Neural crest cell (in vitro differentiated cells): ENCODE measurements at regions not wholly inside any gene's neighbourhood (a gene's known extent, or its start where the extent isn't known, plus 50 kb on each side); places are given as distances from the start of the nearest gene placed in this dataset.

Source experiments
- DNase-seq: peaks from one replicate; pipeline ENCODE4 v3.0.0; 2021; ENCODE audit warnings: low read depth, mixed read lengths, low spot score
- H3K27ac Mint-ChIP-seq: one replicate; pipeline ENCODE4 v1.8.0; 2021; ENCODE audit warnings: mild to moderate bottlenecking, mixed read lengths; ENCODE audit not compliant: unreplicated experiment
- H3K27me3 Mint-ChIP-seq: 2 replicates; pipeline ENCODE4 v1.8.0; 2021; ENCODE audit warnings: low read depth, mild to moderate bottlenecking, mixed read lengths
- H3K36me3 Mint-ChIP-seq: 2 replicates; pipeline ENCODE4 v1.8.0; 2021; ENCODE audit warnings: low read depth, mild to moderate bottlenecking, mixed read lengths
- H3K4me1 Mint-ChIP-seq: 2 replicates; pipeline ENCODE4 v1.8.0; 2021; ENCODE audit warnings: mixed read lengths
- H3K4me3 Mint-ChIP-seq: one replicate; pipeline ENCODE4 v1.8.0; 2021; ENCODE audit warnings: mild to moderate bottlenecking, mixed read lengths
- H3K9me3 Mint-ChIP-seq: 2 replicates; pipeline ENCODE4 v1.8.0; 2021; ENCODE audit warnings: mixed read lengths
- TF ChIP-seq, protein P1 (sequence below): fragments of 200-600 bp; sonication (generic); conservative IDR thresholded peaks from 2 replicates; pipeline ENCODE4 v1.5.0; 2021; ENCODE audit warnings: antibody characterized with exemption, mild to moderate bottlenecking

DNA sequence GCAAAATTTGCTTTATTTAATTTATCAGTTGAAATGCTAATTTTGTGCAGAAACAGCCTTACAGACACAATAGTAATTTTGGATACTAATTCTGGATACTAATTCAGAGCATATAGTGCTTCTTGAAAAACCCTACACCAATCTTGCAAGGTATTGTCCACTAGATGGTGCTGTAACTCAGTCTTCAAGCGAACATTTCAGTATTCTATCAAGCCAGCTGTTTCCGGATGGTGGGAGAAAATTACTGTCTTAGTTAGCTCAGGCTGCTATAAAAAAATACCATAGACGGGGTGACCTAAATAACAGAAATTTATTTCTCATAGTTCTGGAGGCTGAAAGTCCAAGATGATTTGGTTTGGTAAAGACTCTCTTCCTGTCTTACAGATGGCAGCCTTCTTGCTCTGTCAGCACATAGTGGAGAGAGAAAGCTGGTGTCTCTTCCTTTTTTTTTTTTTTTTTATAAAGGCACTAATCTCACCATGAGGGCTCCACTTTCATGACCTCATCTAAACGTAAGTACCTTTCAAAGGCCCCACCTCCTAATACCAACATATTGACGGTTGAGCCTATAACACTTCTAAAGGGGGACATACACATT is 1306.5 kb upstream of the CDH9 start:
- no peak for DNase-seq
- H3K27me3 Mint-ChIP-seq, result no peaks in the 10 kb centered on the region
- H3K27ac Mint-ChIP-seq, result no peak overlapping the region
- H3K4me3 Mint-ChIP-seq, result no peak overlapping the region
- H3K4me1 Mint-ChIP-seq, result no peaks in the 10 kb centered on the region
- no peaks in the 10 kb centered on the region for H3K36me3 Mint-ChIP-seq
- peaks cover 8% of the 10 kb centered on the region for H3K9me3 Mint-ChIP-seq
- TF ChIP-seq, protein P1, sequence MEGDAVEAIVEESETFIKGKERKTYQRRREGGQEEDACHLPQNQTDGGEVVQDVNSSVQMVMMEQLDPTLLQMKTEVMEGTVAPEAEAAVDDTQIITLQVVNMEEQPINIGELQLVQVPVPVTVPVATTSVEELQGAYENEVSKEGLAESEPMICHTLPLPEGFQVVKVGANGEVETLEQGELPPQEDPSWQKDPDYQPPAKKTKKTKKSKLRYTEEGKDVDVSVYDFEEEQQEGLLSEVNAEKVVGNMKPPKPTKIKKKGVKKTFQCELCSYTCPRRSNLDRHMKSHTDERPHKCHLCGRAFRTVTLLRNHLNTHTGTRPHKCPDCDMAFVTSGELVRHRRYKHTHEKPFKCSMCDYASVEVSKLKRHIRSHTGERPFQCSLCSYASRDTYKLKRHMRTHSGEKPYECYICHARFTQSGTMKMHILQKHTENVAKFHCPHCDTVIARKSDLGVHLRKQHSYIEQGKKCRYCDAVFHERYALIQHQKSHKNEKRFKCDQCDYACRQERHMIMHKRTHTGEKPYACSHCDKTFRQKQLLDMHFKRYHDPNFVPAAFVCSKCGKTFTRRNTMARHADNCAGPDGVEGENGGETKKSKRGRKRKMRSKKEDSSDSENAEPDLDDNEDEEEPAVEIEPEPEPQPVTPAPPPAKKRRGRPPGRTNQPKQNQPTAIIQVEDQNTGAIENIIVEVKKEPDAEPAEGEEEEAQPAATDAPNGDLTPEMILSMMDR, result peak; percentile 80

- H3K9me3 Mint-ChIP-seq, result peaks cover 10% of the 10 kb centered on the region
- no peak overlapping the region for H3K27ac Mint-ChIP-seq
- no peaks in the 10 kb centered on the region for H3K27me3 Mint-ChIP-seq
- DNase-seq, result no peak
- peaks cover 8% of the 10 kb centered on the region for H3K36me3 Mint-ChIP-seq
- H3K4me1 Mint-ChIP-seq, result no peaks in the 10 kb centered on the region
- TF ChIP-seq, protein P1, result no peak
- H3K4me3 Mint-ChIP-seq, result no peak overlapping the region
Measured at GRCh38 chr5:28329176-28329575, 1290.8 kb upstream of the CDH9 start.

DNA sequence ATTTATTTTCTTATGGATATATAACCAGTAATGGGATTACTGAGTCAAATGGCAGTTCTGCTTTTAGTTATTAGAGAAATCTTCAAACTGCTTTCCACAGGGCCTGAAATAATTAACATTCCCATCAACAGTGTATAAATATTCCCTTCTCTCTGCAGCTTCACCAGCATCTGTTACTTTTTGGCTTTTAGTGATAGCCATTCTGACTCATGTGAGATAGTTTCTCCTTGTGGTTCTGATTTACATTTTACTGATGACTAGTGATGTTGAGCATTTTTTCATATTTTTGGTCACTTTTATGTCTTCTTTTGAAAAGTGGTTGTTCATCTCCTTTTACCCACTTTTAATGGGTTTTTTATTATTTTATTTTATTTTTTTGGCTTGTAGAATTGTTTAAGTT is 1290.3 kb upstream of the CDH9 start:
- DNase-seq, result no peak
- H3K4me1 Mint-ChIP-seq, result no peaks in the 10 kb centered on the region
- TF ChIP-seq, protein P1, result no peak
- no peak overlapping the region for H3K27ac Mint-ChIP-seq
- no peaks in the 10 kb centered on the region for H3K27me3 Mint-ChIP-seq
- H3K4me3 Mint-ChIP-seq, result no peak overlapping the region
- peaks cover 8% of the 10 kb centered on the region for H3K36me3 Mint-ChIP-seq
- peaks cover 10% of the 10 kb centered on the region for H3K9me3 Mint-ChIP-seq

DNA sequence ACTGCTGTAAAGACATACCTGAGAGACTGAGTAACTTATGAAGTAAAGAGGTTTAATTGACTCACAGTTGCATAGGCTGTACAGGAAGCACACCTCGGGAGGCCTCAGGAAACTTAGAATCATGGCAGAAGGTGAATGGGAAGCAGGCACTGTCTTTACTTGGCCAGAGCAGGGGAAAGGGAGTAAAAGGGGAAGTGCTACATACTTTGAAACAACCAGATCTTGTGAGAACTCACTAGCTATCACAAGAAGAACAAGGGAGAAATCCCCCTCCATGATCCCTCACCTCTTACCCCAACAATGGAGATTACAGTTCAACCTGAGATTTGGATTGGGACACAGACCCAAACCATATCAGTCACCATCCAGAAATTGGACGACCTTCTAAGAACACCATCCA is 1285.8 kb upstream of the CDH9 start:
- Mint-ChIP-seq H3K36me3 (no peaks in the 10 kb centered on the region), H3K4me3 (no peak overlapping the region), H3K27ac (no peak overlapping the region), H3K27me3 (no peaks in the 10 kb centered on the region), H3K4me1 (no peaks in the 10 kb centered on the region), H3K9me3 (no peaks in the 10 kb centered on the region)
- TF ChIP-seq, protein P1, result no peak
- no peak for DNase-seq

DNA sequence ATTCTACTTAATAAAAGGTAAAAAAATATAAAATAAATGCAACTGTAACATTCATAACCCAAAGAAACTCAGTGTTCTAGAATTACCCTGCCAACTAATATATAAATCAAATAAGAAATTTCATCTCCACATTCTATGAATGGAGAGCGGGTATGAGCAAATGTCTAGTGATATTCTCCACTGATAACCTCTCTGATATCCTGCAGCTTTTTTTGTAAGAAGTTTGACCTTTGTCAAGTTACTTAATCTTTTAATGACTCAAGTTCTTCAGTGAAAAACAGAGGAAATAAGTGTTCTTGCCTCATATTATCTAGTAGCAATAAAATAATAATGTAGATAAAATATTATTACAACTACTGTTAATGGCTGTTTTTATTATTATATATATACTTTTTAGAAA is 1275.6 kb upstream of the CDH9 start:
- TF ChIP-seq, protein P1, result no peak
- H3K4me1 Mint-ChIP-seq, result peaks cover 14% of the 10 kb centered on the region
- no peak for DNase-seq
- H3K36me3 Mint-ChIP-seq, result no peaks in the 10 kb centered on the region
- H3K9me3 Mint-ChIP-seq, result peaks cover 3% of the 10 kb centered on the region
- no peak overlapping the region for H3K27ac Mint-ChIP-seq
- no peak overlapping the region for H3K4me3 Mint-ChIP-seq
- no peaks in the 10 kb centered on the region for H3K27me3 Mint-ChIP-seq
